ENCODE measurements at regions not wholly inside any gene's neighbourhood (a gene's known extent, or its start where the extent isn't known, plus 50 kb on each side); places are given as distances from the start of the nearest gene placed in this dataset.

DNA sequence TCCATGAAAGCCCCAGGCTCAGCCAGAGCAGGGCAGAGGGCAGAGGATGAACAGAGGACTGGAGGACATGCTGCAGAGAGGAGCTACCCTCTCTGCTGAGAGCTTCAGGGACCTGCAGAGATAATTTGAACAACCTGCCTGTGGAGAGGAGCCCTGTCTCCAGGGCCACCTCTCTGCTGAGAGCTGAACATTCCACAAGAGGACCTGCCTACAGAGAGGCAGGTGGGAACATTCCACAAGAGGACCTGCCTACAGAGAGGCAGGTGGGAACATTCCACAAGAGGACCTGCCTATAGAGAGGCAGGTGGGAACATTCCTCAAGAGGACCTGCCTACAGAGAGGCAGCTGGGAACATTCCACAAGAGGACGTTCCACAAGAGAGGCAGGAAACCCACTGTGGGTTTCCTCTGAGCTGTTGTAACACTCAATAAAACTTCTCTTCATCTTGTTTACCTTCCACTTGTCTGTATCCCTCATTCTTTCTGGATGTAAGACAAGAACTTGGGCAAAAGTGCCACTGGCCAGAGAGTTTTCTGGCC is 551.9 kb upstream of the CA10 start:
- no peak for TF ChIP-seq POLR2A (IDR thresholded peaks at IDR 0.05)
- TF ChIP-seq, protein P1, sequence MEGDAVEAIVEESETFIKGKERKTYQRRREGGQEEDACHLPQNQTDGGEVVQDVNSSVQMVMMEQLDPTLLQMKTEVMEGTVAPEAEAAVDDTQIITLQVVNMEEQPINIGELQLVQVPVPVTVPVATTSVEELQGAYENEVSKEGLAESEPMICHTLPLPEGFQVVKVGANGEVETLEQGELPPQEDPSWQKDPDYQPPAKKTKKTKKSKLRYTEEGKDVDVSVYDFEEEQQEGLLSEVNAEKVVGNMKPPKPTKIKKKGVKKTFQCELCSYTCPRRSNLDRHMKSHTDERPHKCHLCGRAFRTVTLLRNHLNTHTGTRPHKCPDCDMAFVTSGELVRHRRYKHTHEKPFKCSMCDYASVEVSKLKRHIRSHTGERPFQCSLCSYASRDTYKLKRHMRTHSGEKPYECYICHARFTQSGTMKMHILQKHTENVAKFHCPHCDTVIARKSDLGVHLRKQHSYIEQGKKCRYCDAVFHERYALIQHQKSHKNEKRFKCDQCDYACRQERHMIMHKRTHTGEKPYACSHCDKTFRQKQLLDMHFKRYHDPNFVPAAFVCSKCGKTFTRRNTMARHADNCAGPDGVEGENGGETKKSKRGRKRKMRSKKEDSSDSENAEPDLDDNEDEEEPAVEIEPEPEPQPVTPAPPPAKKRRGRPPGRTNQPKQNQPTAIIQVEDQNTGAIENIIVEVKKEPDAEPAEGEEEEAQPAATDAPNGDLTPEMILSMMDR (IDR thresholded peaks at IDR 0.05 in 4 of 5, conservative IDR thresholded peaks at IDR 0.05 in 1 of 5), result no peak
- Histone ChIP-seq H3K27me3 (no peaks in the 10 kb centered on the region), H3K4me1 (no peaks in the 10 kb centered on the region), H3K36me3 (no peaks in the 10 kb centered on the region), H3K27ac (no peak overlapping the region), H3K4me3 (no peak overlapping the region), H3K9me3 (no peaks in the 10 kb centered on the region)
- in situ Hi-C loops (cut with MboI; ENCODE audit: low sequenced_read_pairs in 4 of 4), result no loop called here
- ATAC-seq, result no peak
- intact Hi-C loops (cut with DNase I; ENCODE audit: low total_unique reads), result no loop called here
- DNase-seq, result no peak

DNA sequence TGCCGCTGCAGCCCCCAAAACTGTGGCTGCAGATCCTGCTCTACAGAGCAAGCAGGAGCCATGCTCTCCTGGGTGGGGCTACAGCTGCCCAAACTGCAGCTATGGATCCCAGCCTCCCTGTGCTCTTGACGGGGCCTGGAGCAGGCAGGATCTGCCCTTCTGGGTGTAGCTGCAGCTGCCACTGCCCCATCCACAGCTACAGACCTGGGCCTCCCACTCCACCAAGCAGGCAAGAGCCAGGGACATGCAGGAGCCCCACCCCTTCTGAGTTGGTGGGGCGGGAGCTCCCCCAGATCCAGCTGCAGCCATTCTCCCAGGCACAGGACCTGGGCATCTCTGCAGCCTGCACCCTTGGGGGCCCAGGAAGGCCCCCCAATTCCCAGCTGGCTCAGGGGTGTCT is 551.2 kb upstream of the CA10 start:
- Histone ChIP-seq H3K9me3 (no peaks in the 10 kb centered on the region), H3K36me3 (no peaks in the 10 kb centered on the region), H3K4me1 (no peaks in the 10 kb centered on the region), H3K4me3 (no peak overlapping the region), H3K27ac (no peak overlapping the region), H3K27me3 (no peaks in the 10 kb centered on the region)
- intact Hi-C loops (cut with DNase I; ENCODE audit: low total_unique reads) (no loop called here), in situ Hi-C loops (cut with MboI; ENCODE audit: low sequenced_read_pairs in 4 of 4) (no loop called here)
- DNase-seq (no peak), ATAC-seq (no peak)
- no peak for TF ChIP-seq POLR2A (IDR thresholded peaks at IDR 0.05)
- TF ChIP-seq, protein P1 (IDR thresholded peaks at IDR 0.05 in 4 of 5, conservative IDR thresholded peaks at IDR 0.05 in 1 of 5), result no peak

DNA sequence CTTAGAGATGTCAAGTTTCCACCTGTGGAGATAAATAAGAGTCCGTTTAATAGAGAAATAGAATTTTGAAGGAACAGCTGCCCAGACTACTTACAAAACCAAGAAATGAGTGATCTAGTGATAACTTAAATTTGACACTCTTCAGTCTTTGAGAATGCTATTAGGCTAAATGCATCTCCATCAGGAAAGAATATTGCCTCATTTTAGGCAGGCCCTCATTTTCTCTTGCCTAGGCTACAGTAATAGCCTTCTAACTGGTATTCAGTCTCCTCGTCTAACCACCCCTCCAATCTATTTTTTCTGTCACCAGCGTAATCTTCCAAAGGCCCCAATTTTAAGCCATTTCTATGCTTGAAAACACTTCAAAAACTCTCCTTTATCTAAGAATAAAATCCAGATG is 537.8 kb upstream of the CA10 start:
- no peaks in the 10 kb centered on the region for H3K9me3 ChIP-seq
- H3K27me3 ChIP-seq, result no peaks in the 10 kb centered on the region
- ATAC-seq (no peak), DNase-seq (no peak)
- TF ChIP-seq, protein P1 (IDR thresholded peaks at IDR 0.05 in 4 of 5, conservative IDR thresholded peaks at IDR 0.05 in 1 of 5), result no peak
- no peak for TF ChIP-seq POLR2A (IDR thresholded peaks at IDR 0.05)
- H3K36me3 ChIP-seq, result no peaks in the 10 kb centered on the region
- intact Hi-C loops (cut with DNase I; ENCODE audit: low total_unique reads) (no loop called here), in situ Hi-C loops (cut with MboI; ENCODE audit: low sequenced_read_pairs in 4 of 4) (no loop called here)
- no peaks in the 10 kb centered on the region for H3K4me1 ChIP-seq
- no peak overlapping the region for H3K27ac ChIP-seq
- no peak overlapping the region for H3K4me3 ChIP-seq

DNA sequence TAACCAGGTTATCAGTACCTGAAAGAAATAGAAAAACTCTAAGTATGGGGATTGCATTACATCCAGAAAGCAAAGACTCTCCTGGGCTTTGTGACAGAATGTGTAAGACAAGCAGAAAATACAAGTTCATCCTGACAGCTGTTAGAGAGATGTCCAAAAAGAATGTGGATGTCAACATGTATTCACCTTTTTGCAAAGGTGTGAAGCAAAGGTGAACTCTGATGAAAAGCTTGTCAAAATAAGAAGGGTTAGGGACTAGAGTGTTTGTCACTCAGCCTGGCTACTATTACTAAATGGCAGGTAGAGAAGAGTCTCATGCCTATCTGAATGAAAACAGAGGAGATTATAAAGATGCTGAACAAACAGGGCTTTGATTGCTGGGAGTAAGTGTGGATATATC is 527.6 kb upstream of the CA10 start:
- no peaks in the 10 kb centered on the region for H3K9me3 ChIP-seq
- no peak for DNase-seq
- H3K4me3 ChIP-seq, result no peak overlapping the region
- intact Hi-C loops (cut with DNase I; ENCODE audit: low total_unique reads) (no loop called here), in situ Hi-C loops (cut with MboI; ENCODE audit: low sequenced_read_pairs in 4 of 4) (no loop called here)
- H3K27ac ChIP-seq, result no peak overlapping the region
- no peaks in the 10 kb centered on the region for H3K4me1 ChIP-seq
- H3K27me3 ChIP-seq, result no peaks in the 10 kb centered on the region
- ATAC-seq, result no peak
- no peak for TF ChIP-seq POLR2A (IDR thresholded peaks at IDR 0.05)
- TF ChIP-seq, protein P1 (IDR thresholded peaks at IDR 0.05 in 4 of 5, conservative IDR thresholded peaks at IDR 0.05 in 1 of 5), result no peak
- H3K36me3 ChIP-seq, result no peaks in the 10 kb centered on the region

DNA sequence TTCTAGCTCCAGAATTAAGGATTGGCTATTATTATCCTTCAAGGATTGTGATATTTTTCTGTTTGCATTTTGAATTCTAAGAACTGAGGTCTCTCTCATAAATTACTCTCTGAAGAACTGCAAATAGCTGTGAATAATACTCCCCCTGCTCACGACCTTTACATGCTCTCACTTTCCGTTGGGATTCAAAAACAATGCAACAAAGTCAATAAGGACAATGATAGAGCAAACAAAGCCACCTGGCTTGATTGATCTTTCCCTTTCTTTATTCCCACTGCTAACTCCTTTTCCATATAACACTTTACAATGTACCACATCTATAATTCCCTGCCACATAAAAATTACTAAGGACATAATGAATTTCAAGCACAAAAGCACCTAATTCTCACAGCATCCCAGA is 523.0 kb upstream of the CA10 start:
- Histone ChIP-seq H3K4me3 (no peak overlapping the region), H3K4me1 (no peaks in the 10 kb centered on the region), H3K36me3 (no peaks in the 10 kb centered on the region), H3K27me3 (no peaks in the 10 kb centered on the region), H3K9me3 (no peaks in the 10 kb centered on the region), H3K27ac (no peak overlapping the region)
- TF ChIP-seq, protein P1 (IDR thresholded peaks at IDR 0.05 in 4 of 5, conservative IDR thresholded peaks at IDR 0.05 in 1 of 5), result no peak
- no peak for TF ChIP-seq POLR2A (IDR thresholded peaks at IDR 0.05)
- intact Hi-C loops (cut with DNase I; ENCODE audit: low total_unique reads) (no loop called here), in situ Hi-C loops (cut with MboI; ENCODE audit: low sequenced_read_pairs in 4 of 4) (no loop called here)
- ATAC-seq (no peak), DNase-seq (no peak)
